ENCODE measurements at regions not wholly inside any gene's neighbourhood (a gene's known extent, or its start where the extent isn't known, plus 50 kb on each side); places are given as distances from the start of the nearest gene placed in this dataset.

- no peak for TF ChIP-seq CTCF (IDR thresholded peaks at IDR 0.05)
- no peak for TF ChIP-seq POLR2A (IDR thresholded peaks at IDR 0.05)
- TF ChIP-seq EP300 (IDR thresholded peaks at IDR 0.05; ENCODE audit: low read depth): no peak
These were observed 149.7 kb upstream of the SLC25A13 start for GRCh38 chr7:96471606-96472005.

All from transverse colon (tissue), 3 donors.